Loucy (cell line): ENCODE measurements at regions not wholly inside any gene's neighbourhood (a gene's known extent, or its start where the extent isn't known, plus 50 kb on each side); places are given as distances from the start of the nearest gene placed in this dataset.

Experiments used
- H2AFZ ChIP-seq: fragments of 200-600 bp; sonication (generic); 2 replicates; pipeline ENCODE4 v1.6.0; 2016; ENCODE audit warnings: antibody characterized with exemption, mild to moderate bottlenecking, low read length, moderate library complexity
- H3F3A ChIP-seq: fragments of 200-600 bp; 2 replicates; pipeline ENCODE4 v1.6.0; 2016; ENCODE audit warnings: antibody characterized with exemption, low read depth, mild to moderate bottlenecking
- H3K27me3 ChIP-seq: fragments of 200-600 bp; sonication (generic); 2 replicates; pipeline ENCODE4 v1.6.1; 2014; ENCODE audit warnings: low read length, mild to moderate bottlenecking; ENCODE audit not compliant: insufficient read depth, poor library complexity, severe bottlenecking
- H3K36me3 ChIP-seq: fragments of 200-600 bp; sonication (generic); 2 replicates; pipeline ENCODE4 v1.6.1; 2016; ENCODE audit warnings: low read length; ENCODE audit not compliant: insufficient read depth
- H3K4me1 ChIP-seq: fragments of 200-600 bp; sonication (generic); 2 replicates; pipeline ENCODE4 v1.5.1; 2014; ENCODE audit warnings: low read length, mild to moderate bottlenecking; ENCODE audit not compliant: insufficient read depth, poor library complexity, severe bottlenecking
- H3K4me2 ChIP-seq: fragments of 200-600 bp; sonication (generic); 2 replicates; pipeline ENCODE4 v1.6.0; 2014; ENCODE audit warnings: antibody characterized with exemption, low read length, low read depth, mild to moderate bottlenecking; ENCODE audit not compliant: poor library complexity, severe bottlenecking
- H3K4me3 ChIP-seq: fragments of 200-600 bp; sonication (generic); 2 replicates; pipeline ENCODE4 v1.5.1; 2014; ENCODE audit warnings: low read length, mild to moderate bottlenecking, mixed read lengths; ENCODE audit not compliant: poor library complexity, severe bottlenecking
- H3K79me2 ChIP-seq: fragments of 200-600 bp; sonication (generic); 2 replicates; pipeline ENCODE4 v1.6.1; 2014; ENCODE audit warnings: low read length; ENCODE audit not compliant: insufficient read depth
- H3K9ac ChIP-seq: fragments of 200-600 bp; sonication (generic); 2 replicates; pipeline ENCODE4 v1.6.0; 2014; ENCODE audit warnings: mild to moderate bottlenecking, low read depth, low read length, moderate library complexity; ENCODE audit not compliant: poor library complexity, severe bottlenecking
- H3K9me2 ChIP-seq: fragments of 200-600 bp; sonication (generic); replicated peaks from 2 replicates; pipeline ENCODE4 v1.6.1; 2016; ENCODE audit warnings: low read depth, low read length, mixed read lengths
- H3K9me3 ChIP-seq: fragments of 200-600 bp; sonication (generic); 2 replicates; pipeline ENCODE4 v1.6.1; 2014; ENCODE audit warnings: mild to moderate bottlenecking, antibody characterized with exemption, low read length, low read depth; ENCODE audit not compliant: insufficient read depth
- H4K20me1 ChIP-seq: fragments of 200-600 bp; sonication (generic); 2 replicates; pipeline ENCODE4 v1.6.0; 2014; ENCODE audit warnings: antibody characterized with exemption, low read length, mild to moderate bottlenecking; ENCODE audit not compliant: insufficient read depth, poor library complexity, severe bottlenecking
- EZH2phosphoT487 ChIP-seq: fragments of 200-600 bp; IDR thresholded peaks from 2 replicates; pipeline ENCODE4 v1.6.1; 2018; ENCODE audit warnings: antibody characterized with exemption, mild to moderate bottlenecking, moderate library complexity, borderline replicate concordance
- TF ChIP-seq, protein P1 (sequence below): fragments of 200-600 bp; sonication (generic); conservative IDR thresholded peaks from 2 replicates; pipeline ENCODE4 v1.5.1; 2014; ENCODE audit warnings: mild to moderate bottlenecking, antibody characterized with exemption, low read length

DNA sequence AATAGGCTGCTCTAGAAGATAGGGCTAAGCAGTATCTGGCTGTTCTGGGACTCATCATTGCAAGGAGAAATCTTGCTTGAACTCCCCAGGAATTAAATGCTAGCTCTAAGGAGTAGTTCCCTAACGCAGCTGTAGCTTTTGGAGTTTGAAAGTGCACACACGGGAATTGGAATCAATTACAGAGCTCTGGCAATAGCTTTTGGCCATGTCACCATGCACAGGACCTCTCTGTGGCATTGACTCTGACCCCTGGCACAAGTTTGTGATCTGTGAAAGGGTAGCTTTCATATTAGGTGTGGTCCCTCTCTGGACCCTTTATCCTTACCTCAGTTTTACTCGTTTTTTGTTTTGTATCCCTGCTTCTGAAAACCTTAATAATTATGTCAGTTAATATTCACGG, 121.6 kb downstream of the FAT3 start:
- Histone ChIP-seq H3K27me3 (no peaks in the 10 kb centered on the region), H3K9ac (no peak overlapping the region), H3K36me3 (no peaks in the 10 kb centered on the region), H3K4me3 (no peak overlapping the region), H2AFZ (no peak overlapping the region), H3K9me2 (no peaks in the 10 kb centered on the region), H3K4me1 (no peaks in the 10 kb centered on the region), H3K79me2 (no peaks in the 10 kb centered on the region), H3K4me2 (no peak overlapping the region), H3K9me3 (no peaks in the 10 kb centered on the region), H4K20me1 (no peaks in the 10 kb centered on the region), H3F3A (no peaks in the 10 kb centered on the region)
- no peak for TF ChIP-seq EZH2phosphoT487
- TF ChIP-seq, protein P1, sequence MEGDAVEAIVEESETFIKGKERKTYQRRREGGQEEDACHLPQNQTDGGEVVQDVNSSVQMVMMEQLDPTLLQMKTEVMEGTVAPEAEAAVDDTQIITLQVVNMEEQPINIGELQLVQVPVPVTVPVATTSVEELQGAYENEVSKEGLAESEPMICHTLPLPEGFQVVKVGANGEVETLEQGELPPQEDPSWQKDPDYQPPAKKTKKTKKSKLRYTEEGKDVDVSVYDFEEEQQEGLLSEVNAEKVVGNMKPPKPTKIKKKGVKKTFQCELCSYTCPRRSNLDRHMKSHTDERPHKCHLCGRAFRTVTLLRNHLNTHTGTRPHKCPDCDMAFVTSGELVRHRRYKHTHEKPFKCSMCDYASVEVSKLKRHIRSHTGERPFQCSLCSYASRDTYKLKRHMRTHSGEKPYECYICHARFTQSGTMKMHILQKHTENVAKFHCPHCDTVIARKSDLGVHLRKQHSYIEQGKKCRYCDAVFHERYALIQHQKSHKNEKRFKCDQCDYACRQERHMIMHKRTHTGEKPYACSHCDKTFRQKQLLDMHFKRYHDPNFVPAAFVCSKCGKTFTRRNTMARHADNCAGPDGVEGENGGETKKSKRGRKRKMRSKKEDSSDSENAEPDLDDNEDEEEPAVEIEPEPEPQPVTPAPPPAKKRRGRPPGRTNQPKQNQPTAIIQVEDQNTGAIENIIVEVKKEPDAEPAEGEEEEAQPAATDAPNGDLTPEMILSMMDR, result no peak

DNA sequence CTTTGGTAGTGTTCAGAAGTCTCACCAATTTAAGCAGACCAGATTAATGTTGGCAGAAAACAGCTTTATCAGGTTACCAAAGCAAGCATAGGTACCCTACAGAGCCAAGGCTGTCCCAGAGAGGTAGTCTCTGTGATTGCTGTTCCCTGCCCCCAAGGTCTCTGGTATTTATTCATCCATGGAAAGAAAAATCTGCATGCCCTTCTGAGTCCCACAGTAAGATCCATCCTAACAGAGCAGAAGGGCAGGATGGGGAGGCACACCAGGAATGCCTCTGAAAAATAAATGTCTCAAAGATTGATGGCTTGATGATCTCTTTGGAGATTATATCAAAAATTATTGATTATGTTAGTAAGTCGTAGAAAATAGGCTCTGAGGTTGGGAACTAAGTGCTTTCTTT, 122.8 kb downstream of the FAT3 start:
- no peak overlapping the region for H2AFZ ChIP-seq
- no peaks in the 10 kb centered on the region for H3K27me3 ChIP-seq
- no peaks in the 10 kb centered on the region for H3K4me1 ChIP-seq
- no peaks in the 10 kb centered on the region for H3K36me3 ChIP-seq
- no peaks in the 10 kb centered on the region for H3K9me3 ChIP-seq
- TF ChIP-seq, protein P1, result no peak
- no peak for TF ChIP-seq EZH2phosphoT487
- H4K20me1 ChIP-seq, result no peaks in the 10 kb centered on the region
- H3K9me2 ChIP-seq, result no peaks in the 10 kb centered on the region
- no peaks in the 10 kb centered on the region for H3K79me2 ChIP-seq
- H3K4me2 ChIP-seq, result no peak overlapping the region
- H3K9ac ChIP-seq, result no peak overlapping the region
- no peak overlapping the region for H3K4me3 ChIP-seq
- H3F3A ChIP-seq, result no peaks in the 10 kb centered on the region

DNA sequence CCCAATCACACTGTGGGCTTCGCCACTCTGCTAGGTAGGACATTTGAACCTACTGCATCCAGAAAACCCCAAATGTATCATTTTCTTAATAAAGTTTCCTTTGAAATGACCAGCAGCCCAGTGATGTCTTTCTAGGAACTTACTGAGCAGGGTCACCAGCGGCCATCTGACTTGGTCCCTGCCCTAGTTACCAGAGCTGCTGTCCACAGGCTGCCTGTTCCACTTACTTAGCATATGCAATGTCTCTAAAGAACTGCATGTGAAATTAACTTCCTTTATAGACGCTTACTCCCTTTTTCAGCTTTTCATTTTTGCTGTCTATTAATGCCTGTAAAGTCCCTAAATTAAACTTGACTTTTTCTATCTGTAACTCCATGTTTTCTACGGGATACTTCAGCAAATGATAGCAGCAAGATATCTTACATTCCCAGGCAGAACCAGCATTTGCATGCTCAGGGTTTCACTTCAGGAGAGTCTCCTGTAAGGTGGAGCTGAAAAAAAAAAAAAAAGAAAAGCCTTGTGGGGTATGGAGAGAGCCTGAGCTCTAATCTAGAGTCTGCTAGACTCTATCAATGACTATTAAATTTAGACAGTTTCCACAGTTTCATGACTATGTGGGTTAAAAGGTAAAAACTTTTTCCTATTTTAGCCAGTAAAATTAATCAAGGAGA, 125.0 kb downstream of the FAT3 start:
- TF ChIP-seq, protein P1, result no peak
- TF ChIP-seq EZH2phosphoT487, result no peak
- Histone ChIP-seq H3K4me2 (no peak overlapping the region), H3K4me3 (no peak overlapping the region), H3K27me3 (no peaks in the 10 kb centered on the region), H3K9me2 (no peaks in the 10 kb centered on the region), H3K4me1 (no peaks in the 10 kb centered on the region), H3K79me2 (no peaks in the 10 kb centered on the region), H4K20me1 (no peaks in the 10 kb centered on the region), H3K9me3 (no peaks in the 10 kb centered on the region), H3F3A (no peaks in the 10 kb centered on the region), H3K9ac (no peak overlapping the region), H2AFZ (no peak overlapping the region), H3K36me3 (no peaks in the 10 kb centered on the region)
